Stimulated activated CD8-positive, alpha-beta memory T cell treated with anti-CD3 and anti-CD28 coated beads, Interleukin-12 subunit alpha, Interleukin-12 subunit beta, amount 100 ng/mL, for 24 hours (primary cell): ENCODE measurements at regions not wholly inside any gene's neighbourhood (a gene's known extent, or its start where the extent isn't known, plus 50 kb on each side); places are given as distances from the start of the nearest gene placed in this dataset.

ENCODE experiments used
- DNase-seq: peaks from one replicate; pipeline ENCODE4 v3.0.0-alpha.2; 2020; ENCODE audit errors: extremely low read depth

- no peak for DNase-seq
Observed at GRCh38 chr9:81391457-81391825, 297.9 kb downstream of the TLE1 start.

- no peak for DNase-seq
Observed at GRCh38 chr9:81390792-81391456, 298.4 kb downstream of the TLE1 start.

GRCh38 chr9:81389569-81389993, 299.8 kb downstream of the TLE1 start:
- DNase-seq, result no peak

GRCh38 chr9:81388831-81389230, 300.5 kb downstream of the TLE1 start:
- no peak for DNase-seq

- no peak for DNase-seq
Observed at GRCh38 chr9:81387360-81388106, 301.8 kb downstream of the TLE1 start.

- no peak for DNase-seq
Observed at GRCh38 chr9:81384911-81385310, 304.4 kb downstream of the TLE1 start.

- DNase-seq, result no peak
Observed at GRCh38 chr9:81382281-81382680, 307.1 kb downstream of the TLE1 start.

- DNase-seq, result no peak
Observed at GRCh38 chr9:81381694-81382093, 307.7 kb downstream of the TLE1 start.

- DNase-seq, result no peak
Observed at GRCh38 chr9:81380504-81381359, 308.6 kb downstream of the TLE1 start.

GRCh38 chr9:81379655-81380054, 309.7 kb downstream of the TLE1 start:
- DNase-seq, result no peak

- DNase-seq, result no peak
Observed at GRCh38 chr9:81377921-81378320, 311.4 kb downstream of the TLE1 start.

- DNase-seq, result no peak
Observed at GRCh38 chr9:81377320-81377719, 312.0 kb downstream of the TLE1 start.

GRCh38 chr9:81375187-81376100, 313.9 kb downstream of the TLE1 start:
- DNase-seq, result no peak

- no peak for DNase-seq
Observed at GRCh38 chr9:81374459-81375186, 314.7 kb downstream of the TLE1 start.

- DNase-seq, result no peak
Observed at GRCh38 chr9:81373294-81373693, 316.1 kb downstream of the TLE1 start.

- no peak for DNase-seq
Observed at GRCh38 chr9:81372628-81373191, 316.6 kb downstream of the TLE1 start.

- no peak for DNase-seq
Observed at GRCh38 chr9:81371824-81372223, 317.5 kb downstream of the TLE1 start.

GRCh38 chr9:81370650-81371049, 318.7 kb downstream of the TLE1 start:
- DNase-seq, result no peak

- DNase-seq, result no peak
Observed at GRCh38 chr9:81370096-81370495, 319.3 kb downstream of the TLE1 start.

- DNase-seq, result no peak
Observed at GRCh38 chr9:81369121-81369520, 320.2 kb downstream of the TLE1 start.
